HL-60 (cell line): ENCODE measurements at regions not wholly inside any gene's neighbourhood (a gene's known extent, or its start where the extent isn't known, plus 50 kb on each side); places are given as distances from the start of the nearest gene placed in this dataset.
"Not testable (repeated sequence)": the region's sequence is repeated elsewhere in the genome, so short reads cannot be mapped to it uniquely, and the experiment has no call there.

Source experiments
- DNase-seq, 2 experiments: peaks; one replicate each; pipeline ENCODE4 v3.0.0-alpha.2; 2010 to 2020; ENCODE audit warnings: low read depth in 1 of 2, low spot score in 1 of 2
- H3K27ac ChIP-seq: fragments of 250-450 bp; sonication (Bioruptor Pico); replicated peaks from 2 replicates; pipeline ENCODE4 v1.5.1; 2020; ENCODE audit warnings: mild to moderate bottlenecking, moderate library complexity
- H3K27me3 ChIP-seq: fragments of 250-450 bp; sonication (Bioruptor Pico); 2 replicates; pipeline ENCODE4 v1.5.1; 2021; ENCODE audit warnings: mild to moderate bottlenecking, moderate library complexity; ENCODE audit not compliant: insufficient read depth, poor library complexity, severe bottlenecking
- H3K4me3 ChIP-seq: replicated peaks from 2 replicates; pipeline ENCODE4 v1.5.1; 2011; ENCODE audit warnings: mild to moderate bottlenecking, control low read depth, low read length; ENCODE audit not compliant: insufficient read depth
- GABPA ChIP-seq: IDR thresholded peaks from 2 replicates; pipeline ENCODE4 v1.6.1; 2012; ENCODE audit warnings: low read depth
- POLR2AphosphoS5 ChIP-seq: IDR thresholded peaks from 2 replicates; pipeline ENCODE4 v1.6.1; 2012; ENCODE audit warnings: low read depth
- SPI1 ChIP-seq: IDR thresholded peaks from 2 replicates; pipeline ENCODE4 v1.6.1; 2012; ENCODE audit warnings: low read depth, mild to moderate bottlenecking, borderline replicate concordance
- TF ChIP-seq, protein P1 (sequence below): IDR thresholded peaks from one replicate; pipeline ENCODE4 v1.5.1; 2011; ENCODE audit warnings: low read length, control low read depth, inconsistent platforms; ENCODE audit not compliant: insufficient read depth
- TF ChIP-seq, protein P2 (sequence below): IDR thresholded peaks from 2 replicates; pipeline ENCODE4 v1.6.1; 2012; ENCODE audit warnings: low read depth; ENCODE audit not compliant: insufficient replicate concordance

DNA sequence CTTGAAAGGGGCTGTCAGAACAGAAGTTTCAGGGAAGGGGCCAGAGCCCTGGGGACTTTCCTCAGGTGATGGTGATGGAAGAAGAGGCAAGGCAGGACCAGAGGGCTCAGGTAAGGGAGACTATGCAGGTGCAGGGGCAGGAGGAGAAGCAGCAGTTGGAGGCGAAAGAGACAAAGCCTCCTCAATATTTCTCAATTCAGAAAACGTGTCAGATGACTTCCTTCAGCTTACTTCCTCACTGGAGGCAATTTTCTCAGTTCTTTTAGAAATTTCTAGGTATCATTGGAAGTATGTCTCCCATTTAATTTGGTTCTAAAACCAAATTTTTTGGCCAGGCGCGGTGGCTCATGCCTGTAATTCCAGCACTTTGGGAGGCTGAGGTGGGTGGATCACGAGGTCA lies 112.4 kb downstream of the PPIAL4G start:
- not testable (repeated sequence) for H3K4me3 ChIP-seq, H3K27me3 ChIP-seq
- DNase-seq, result peak in 1 of 2 experiments; percentile 47
- H3K27ac ChIP-seq, result peak overlapping the region; percentile 69
- TF ChIP-seq SPI1, result peak; percentile 85

DNA sequence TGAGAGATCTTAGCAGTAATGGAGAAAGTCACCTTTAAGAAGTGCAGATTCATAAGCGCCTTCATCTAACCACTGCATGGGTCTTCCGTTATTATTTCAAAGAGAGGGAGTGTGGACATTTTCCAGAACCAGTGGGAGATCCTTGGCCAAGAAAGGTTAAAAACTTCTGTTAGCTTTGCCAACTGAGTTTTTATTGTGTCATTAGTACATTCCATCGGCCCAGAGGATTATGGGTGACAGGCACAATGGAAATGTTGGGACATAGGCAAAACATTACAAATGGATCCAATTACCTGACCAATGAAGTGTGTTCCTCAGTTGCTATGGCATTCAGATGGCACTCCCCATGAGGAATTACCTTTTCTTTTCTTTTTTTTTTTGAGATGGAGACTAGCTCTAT lies 115.5 kb downstream of the PPIAL4G start:
- H3K27ac ChIP-seq, result no peak overlapping the region
- no peaks in the 10 kb centered on the region for H3K27me3 ChIP-seq
- no peak for TF ChIP-seq SPI1
- TF ChIP-seq, protein P1, sequence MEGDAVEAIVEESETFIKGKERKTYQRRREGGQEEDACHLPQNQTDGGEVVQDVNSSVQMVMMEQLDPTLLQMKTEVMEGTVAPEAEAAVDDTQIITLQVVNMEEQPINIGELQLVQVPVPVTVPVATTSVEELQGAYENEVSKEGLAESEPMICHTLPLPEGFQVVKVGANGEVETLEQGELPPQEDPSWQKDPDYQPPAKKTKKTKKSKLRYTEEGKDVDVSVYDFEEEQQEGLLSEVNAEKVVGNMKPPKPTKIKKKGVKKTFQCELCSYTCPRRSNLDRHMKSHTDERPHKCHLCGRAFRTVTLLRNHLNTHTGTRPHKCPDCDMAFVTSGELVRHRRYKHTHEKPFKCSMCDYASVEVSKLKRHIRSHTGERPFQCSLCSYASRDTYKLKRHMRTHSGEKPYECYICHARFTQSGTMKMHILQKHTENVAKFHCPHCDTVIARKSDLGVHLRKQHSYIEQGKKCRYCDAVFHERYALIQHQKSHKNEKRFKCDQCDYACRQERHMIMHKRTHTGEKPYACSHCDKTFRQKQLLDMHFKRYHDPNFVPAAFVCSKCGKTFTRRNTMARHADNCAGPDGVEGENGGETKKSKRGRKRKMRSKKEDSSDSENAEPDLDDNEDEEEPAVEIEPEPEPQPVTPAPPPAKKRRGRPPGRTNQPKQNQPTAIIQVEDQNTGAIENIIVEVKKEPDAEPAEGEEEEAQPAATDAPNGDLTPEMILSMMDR, result no peak
- TF ChIP-seq POLR2AphosphoS5, result no peak
- TF ChIP-seq GABPA, result no peak
- TF ChIP-seq, protein P2, sequence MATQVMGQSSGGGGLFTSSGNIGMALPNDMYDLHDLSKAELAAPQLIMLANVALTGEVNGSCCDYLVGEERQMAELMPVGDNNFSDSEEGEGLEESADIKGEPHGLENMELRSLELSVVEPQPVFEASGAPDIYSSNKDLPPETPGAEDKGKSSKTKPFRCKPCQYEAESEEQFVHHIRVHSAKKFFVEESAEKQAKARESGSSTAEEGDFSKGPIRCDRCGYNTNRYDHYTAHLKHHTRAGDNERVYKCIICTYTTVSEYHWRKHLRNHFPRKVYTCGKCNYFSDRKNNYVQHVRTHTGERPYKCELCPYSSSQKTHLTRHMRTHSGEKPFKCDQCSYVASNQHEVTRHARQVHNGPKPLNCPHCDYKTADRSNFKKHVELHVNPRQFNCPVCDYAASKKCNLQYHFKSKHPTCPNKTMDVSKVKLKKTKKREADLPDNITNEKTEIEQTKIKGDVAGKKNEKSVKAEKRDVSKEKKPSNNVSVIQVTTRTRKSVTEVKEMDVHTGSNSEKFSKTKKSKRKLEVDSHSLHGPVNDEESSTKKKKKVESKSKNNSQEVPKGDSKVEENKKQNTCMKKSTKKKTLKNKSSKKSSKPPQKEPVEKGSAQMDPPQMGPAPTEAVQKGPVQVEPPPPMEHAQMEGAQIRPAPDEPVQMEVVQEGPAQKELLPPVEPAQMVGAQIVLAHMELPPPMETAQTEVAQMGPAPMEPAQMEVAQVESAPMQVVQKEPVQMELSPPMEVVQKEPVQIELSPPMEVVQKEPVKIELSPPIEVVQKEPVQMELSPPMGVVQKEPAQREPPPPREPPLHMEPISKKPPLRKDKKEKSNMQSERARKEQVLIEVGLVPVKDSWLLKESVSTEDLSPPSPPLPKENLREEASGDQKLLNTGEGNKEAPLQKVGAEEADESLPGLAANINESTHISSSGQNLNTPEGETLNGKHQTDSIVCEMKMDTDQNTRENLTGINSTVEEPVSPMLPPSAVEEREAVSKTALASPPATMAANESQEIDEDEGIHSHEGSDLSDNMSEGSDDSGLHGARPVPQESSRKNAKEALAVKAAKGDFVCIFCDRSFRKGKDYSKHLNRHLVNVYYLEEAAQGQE, result no peak
- H3K4me3 ChIP-seq, result no peak overlapping the region
- DNase-seq, result no peak

DNA sequence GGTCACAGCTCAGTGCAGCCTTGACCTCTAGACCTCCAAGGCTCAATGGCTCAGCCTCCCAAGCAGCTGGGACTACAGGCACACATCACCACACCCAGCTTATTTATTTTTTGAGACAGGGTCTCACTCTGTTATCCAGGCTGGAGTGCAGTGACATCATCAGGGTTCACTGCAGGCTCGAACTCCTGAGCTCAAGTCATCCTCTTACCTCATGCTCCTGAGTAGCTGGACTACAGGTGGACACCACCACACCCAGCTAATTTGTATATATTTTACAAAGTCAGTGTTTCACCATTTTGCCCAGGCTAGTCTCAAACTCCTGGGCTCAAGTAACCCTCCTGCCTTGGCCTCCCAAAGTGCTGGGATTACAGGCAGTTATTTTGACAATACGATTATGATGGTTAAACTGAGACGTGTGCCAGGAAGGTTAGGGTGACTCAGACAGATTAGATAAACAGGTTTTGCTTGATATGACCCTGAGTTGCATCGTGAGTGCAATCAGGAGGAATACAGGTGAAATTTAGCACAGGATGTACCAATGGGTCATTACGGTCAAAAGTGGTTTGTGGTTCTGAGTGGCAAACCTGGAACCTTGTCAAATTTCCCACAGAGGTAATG lies 116.9 kb downstream of the PPIAL4G start:
- DNase-seq, H3K4me3 ChIP-seq, H3K27ac ChIP-seq, H3K27me3 ChIP-seq: not testable (repeated sequence)

DNA sequence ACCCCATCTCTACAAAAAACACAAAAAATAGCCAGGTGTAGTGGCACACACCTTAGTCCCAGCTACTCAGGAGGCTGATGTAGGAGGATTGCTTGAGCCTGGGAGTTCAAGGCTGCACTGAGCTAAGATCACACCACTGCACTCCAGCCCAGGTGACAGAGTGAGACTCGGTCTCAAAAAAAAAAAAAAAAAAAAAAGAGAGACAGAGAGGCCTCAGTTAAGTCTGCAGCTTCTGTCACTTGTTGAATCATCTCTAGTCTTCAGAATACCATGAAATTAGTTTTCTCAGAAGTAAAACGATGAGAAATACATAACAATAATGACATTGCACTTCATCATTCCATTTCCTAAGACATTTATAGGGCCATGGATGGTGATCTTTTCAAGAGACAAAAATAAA lies 118.0 kb downstream of the PPIAL4G start:
- H3K27me3 ChIP-seq, H3K27ac ChIP-seq, DNase-seq, H3K4me3 ChIP-seq: not testable (repeated sequence)

DNA sequence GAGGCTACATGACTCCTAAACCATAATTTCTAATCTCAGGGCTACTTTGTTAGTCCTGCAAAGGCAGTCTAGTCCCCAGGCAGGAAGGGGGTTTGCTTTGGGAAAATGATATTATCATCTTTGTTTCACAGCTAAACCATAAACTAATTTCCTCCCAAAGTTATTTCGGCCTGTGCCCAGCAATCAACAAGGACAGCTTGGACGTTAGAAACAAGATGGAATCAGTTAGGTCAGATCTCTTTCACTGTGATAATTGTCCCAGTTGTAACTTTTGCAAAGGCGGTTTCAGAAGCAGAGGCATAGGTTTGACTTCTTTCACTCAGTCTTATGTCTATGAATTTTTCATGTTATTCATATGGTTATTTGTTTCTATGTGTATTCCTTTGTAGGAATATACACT lies 119.1 kb downstream of the PPIAL4G start:
- not testable (repeated sequence) for H3K27ac ChIP-seq, DNase-seq, H3K4me3 ChIP-seq

DNA sequence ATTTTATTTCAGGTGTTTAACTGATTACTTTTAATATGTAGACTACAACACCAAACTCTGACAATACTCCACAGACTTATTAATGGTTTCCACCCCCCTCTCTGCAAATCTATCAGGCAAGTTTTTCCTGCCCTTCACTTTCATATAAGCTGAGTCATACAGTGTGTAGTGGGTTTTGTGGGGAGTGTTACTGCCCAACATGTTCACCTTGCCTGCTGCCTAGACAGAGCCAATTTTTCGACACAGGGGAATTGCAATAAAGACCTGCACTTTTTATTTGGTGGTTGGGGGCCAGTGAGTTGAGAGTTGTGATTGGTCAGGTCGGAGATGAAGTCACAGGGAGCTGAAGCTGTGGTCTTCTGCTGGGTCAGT lies 119.7 kb downstream of the PPIAL4G start:
- TF ChIP-seq GABPA, result no peak
- TF ChIP-seq, protein P1, result no peak
- TF ChIP-seq POLR2AphosphoS5, result no peak
- TF ChIP-seq, protein P2, result no peak
- TF ChIP-seq SPI1, result no peak
- Histone ChIP-seq H3K4me3 (no peak overlapping the region), H3K27ac (no peak overlapping the region), H3K27me3 (no peaks in the 10 kb centered on the region)
- DNase-seq, result no peak

More for the DNA sequence above, 119.1 kb downstream of the PPIAL4G start:
- not testable (repeated sequence) for H3K27me3 ChIP-seq
